H1 (cell line): ENCODE measurements at regions not wholly inside any gene's neighbourhood (a gene's known extent, or its start where the extent isn't known, plus 50 kb on each side); places are given as distances from the start of the nearest gene placed in this dataset.

ENCODE experiments used
- CTCF ChIA-PET: fragments of 300-600 bp; sonication (Branson Sonifier 250); formaldehyde crosslinking; loops from one replicate; lab custom pipeline; 2021; ENCODE audit not compliant: partially characterized antibody; lab: Charles Lee
- POLR2A ChIA-PET: fragments of 300-600 bp; sonication (Branson Sonifier 250); formaldehyde crosslinking; loops from one replicate; lab custom pipeline; 2021; ENCODE audit warnings: inconsistent platforms; ENCODE audit not compliant: partially characterized antibody; lab: Charles Lee
- DNase-seq, 2 experiments: peaks; one replicate each; pipeline versions ENCODE4 v3.0.0 to v3.0.0-alpha.2; 2010 to 2022; ENCODE audit warnings: low spot score in 2 of 2, low read depth in 1 of 2, mixed read lengths in 1 of 2
- FAIRE-seq: peaks from 2 replicates; lab custom pipeline; 2011; peaks lifted over from hg19 to GRCh38; lab: Jason Lieb, UNC
- H2AFZ ChIP-seq: 2 replicates; pipeline ENCODE4 v1.8.1; 2012; ENCODE audit warnings: low read length, inconsistent platforms
- H2AK5ac ChIP-seq: 2 replicates; pipeline ENCODE4 v1.6.1; 2013; ENCODE audit warnings: low read depth, low read length
- H2BK120ac ChIP-seq: replicated peaks from 2 replicates; pipeline ENCODE3; 2013; ENCODE audit warnings: low read depth, low read length, inconsistent platforms
- H2BK12ac ChIP-seq: 2 replicates; pipeline ENCODE4 v1.6.1; 2013; ENCODE audit warnings: low read depth, low read length
- H2BK15ac ChIP-seq: 2 replicates; pipeline ENCODE4 v1.6.1; 2013; ENCODE audit warnings: low read length
- H2BK20ac ChIP-seq: 2 replicates; pipeline ENCODE4 v1.6.1; 2013; ENCODE audit warnings: low read length
- H2BK5ac ChIP-seq: 2 replicates; pipeline ENCODE4 v1.6.1; 2013; ENCODE audit warnings: low read depth, low read length
- H3K14ac ChIP-seq: 2 replicates; pipeline ENCODE4 v1.6.1; 2013; ENCODE audit warnings: inconsistent platforms; ENCODE audit not compliant: insufficient read length
- H3K18ac ChIP-seq: 2 replicates; pipeline ENCODE4 v1.6.1; 2013; ENCODE audit warnings: low read length; ENCODE audit errors: extremely low read depth
- H3K23ac ChIP-seq: 2 replicates; pipeline ENCODE4 v1.6.1; 2013; ENCODE audit warnings: inconsistent platforms; ENCODE audit not compliant: insufficient read length
- H3K23me2 ChIP-seq: 2 replicates; pipeline ENCODE4 v1.6.1; 2013; ENCODE audit warnings: low read depth, low read length
- H3K27ac ChIP-seq: 2 replicates; pipeline ENCODE4 v1.6.1; 2011; ENCODE audit warnings: low read depth, low read length, inconsistent platforms
- H3K27me3 ChIP-seq, 4 experiments: replicated peaks in 1 of 4; 1 replicate in 1 of 4; 2 replicates in 3 of 4; pipeline versions ENCODE4 v1.6.1 to v1.8.1; 2011 to 2013; ENCODE audit warnings: low read length in 3 of 4, mild to moderate bottlenecking in 3 of 4, inconsistent platforms in 2 of 4, mixed read lengths in 2 of 4, moderate library complexity in 1 of 4; ENCODE audit not compliant: control insufficient read depth in 3 of 4, insufficient read depth in 3 of 4; ENCODE audit errors: extremely low read depth in 1 of 4
- H3K36me3 ChIP-seq, 4 experiments: 2 replicates each; pipeline versions ENCODE4 v1.6.1 to v1.8.1; 2011 to 2013; ENCODE audit warnings: mild to moderate bottlenecking in 4 of 4, low read length in 3 of 4, moderate library complexity in 2 of 4, control low read depth in 1 of 4, inconsistent platforms in 1 of 4; ENCODE audit not compliant: insufficient read depth in 4 of 4, control insufficient read depth in 2 of 4
- H3K4ac ChIP-seq: replicated peaks from 2 replicates; pipeline ENCODE3; 2013; ENCODE audit warnings: low read length, low read depth, mixed read lengths, inconsistent platforms; ENCODE audit not compliant: insufficient read length
- H3K4me1 ChIP-seq, 4 experiments: replicated peaks in 1 of 4; 1 replicate in 1 of 4; 2 replicates in 3 of 4; pipeline versions ENCODE4 v1.6.1 to v1.8.1; 2011 to 2013; ENCODE audit warnings: low read length in 3 of 4, inconsistent platforms in 2 of 4, mixed read lengths in 1 of 4; ENCODE audit not compliant: insufficient read depth in 4 of 4, control insufficient read depth in 3 of 4
- H3K4me2 ChIP-seq, 2 experiments: 2 replicates each; pipeline versions ENCODE4 v1.6.1 to v1.8.1; 2011 to 2013; ENCODE audit warnings: low read depth in 2 of 2, low read length in 2 of 2, control low read depth in 1 of 2, inconsistent platforms in 1 of 2, mild to moderate bottlenecking in 1 of 2; ENCODE audit not compliant: insufficient read depth in 1 of 2
- H3K4me3 ChIP-seq, 4 experiments: fragments of 200-600, 300-600 bp in 1 of 4; sonication (generic), shearing (Covaris generic), sonication (Bioruptor Twin) in 1 of 4; 2 replicates each; pipeline versions ENCODE4 v1.5.1 to v1.8.1; 2011 to 2016; ENCODE audit warnings: low read length in 4 of 4, low read depth in 3 of 4, control low read depth in 2 of 4, inconsistent platforms in 2 of 4, mild to moderate bottlenecking in 2 of 4, mixed read lengths in 1 of 4, moderate library complexity in 1 of 4; ENCODE audit not compliant: insufficient read depth in 2 of 4; ENCODE audit errors: extremely low read depth in 1 of 4
- H3K56ac ChIP-seq: replicated peaks from 2 replicates; pipeline ENCODE3; 2013; ENCODE audit warnings: low read depth, mild to moderate bottlenecking, mixed read lengths, low read length, inconsistent platforms; ENCODE audit not compliant: insufficient read length
- H3K79me1 ChIP-seq: 2 replicates; pipeline ENCODE4 v1.6.1; 2013; ENCODE audit warnings: low read depth, low read length, control low read depth
- H3K79me2 ChIP-seq, 2 experiments: 2 replicates each; pipeline versions ENCODE4 v1.6.1 to v1.8.1; 2012 to 2013; ENCODE audit warnings: low read length in 2 of 2, mild to moderate bottlenecking in 2 of 2, inconsistent platforms in 1 of 2; ENCODE audit not compliant: insufficient read depth in 2 of 2, control insufficient read depth in 1 of 2
- H3K9ac ChIP-seq, 4 experiments: replicated peaks in 1 of 4; 1 replicate in 1 of 4; 2 replicates in 3 of 4; pipeline versions ENCODE4 v1.6.1 to v1.8.1; 2011 to 2013; ENCODE audit warnings: low read depth in 3 of 4, low read length in 3 of 4, control low read depth in 2 of 4, mild to moderate bottlenecking in 2 of 4, moderate library complexity in 2 of 4, inconsistent platforms in 1 of 4; ENCODE audit errors: extremely low read depth in 1 of 4
- H3K9me3 ChIP-seq, 2 experiments: 2 replicates each; pipeline versions ENCODE4 v1.6.1 to v1.8.1; 2012 to 2013; ENCODE audit warnings: mild to moderate bottlenecking in 2 of 2, moderate library complexity in 2 of 2, control low read depth in 1 of 2, inconsistent platforms in 1 of 2, low read depth in 1 of 2, low read length in 1 of 2, mixed read lengths in 1 of 2; ENCODE audit not compliant: insufficient read depth in 2 of 2
- H4K20me1 ChIP-seq, 2 experiments: replicated peaks in 1 of 2; 2 replicates each; pipeline versions ENCODE3 to v1.8.1; 2011 to 2013; ENCODE audit warnings: inconsistent platforms in 2 of 2, low read length in 2 of 2, mild to moderate bottlenecking in 1 of 2; ENCODE audit not compliant: insufficient read depth in 2 of 2, control insufficient read depth in 1 of 2
- H4K5ac ChIP-seq: 2 replicates; pipeline ENCODE4 v1.6.1; 2013; ENCODE audit warnings: low read length, low read depth, mixed read lengths, inconsistent platforms; ENCODE audit not compliant: insufficient read length
- H4K8ac ChIP-seq: 2 replicates; pipeline ENCODE4 v1.8.0; 2013; ENCODE audit warnings: mild to moderate bottlenecking, moderate library complexity, low read length, inconsistent platforms; ENCODE audit not compliant: insufficient read depth; ENCODE audit errors: extremely low read depth
- H4K91ac ChIP-seq: replicated peaks from 2 replicates; pipeline ENCODE3; 2013; ENCODE audit warnings: low read length, mixed read lengths, inconsistent platforms; ENCODE audit not compliant: insufficient read length
- ASH2L ChIP-seq: fragments of 200-600, 300-600 bp; sonication (generic); IDR thresholded peaks from one replicate; pipeline ENCODE4 v1.7.1; 2017; ENCODE audit warnings: low read length
- EP300 ChIP-seq, 2 experiments: IDR thresholded peaks; 1 replicate in 1 of 2; 2 replicates in 1 of 2; pipeline ENCODE4 v1.6.1; 2011 to 2012; ENCODE audit warnings: low read depth in 2 of 2, low read length in 2 of 2, mild to moderate bottlenecking in 2 of 2, borderline replicate concordance in 1 of 2, inconsistent platforms in 1 of 2, moderate library complexity in 1 of 2
- FOSL1 ChIP-seq: IDR thresholded peaks from 2 replicates; pipeline ENCODE4 v1.6.1; 2011; ENCODE audit warnings: mild to moderate bottlenecking, low read depth, low read length, moderate library complexity; ENCODE audit not compliant: insufficient read depth
- SIRT6 ChIP-seq: IDR thresholded peaks from one replicate; pipeline ENCODE4 v1.7.1; 2012; ENCODE audit warnings: low read length, inconsistent platforms
- SP2 ChIP-seq: IDR thresholded peaks from 2 replicates; pipeline ENCODE4 v1.6.1; 2012; ENCODE audit warnings: mild to moderate bottlenecking, low read length, inconsistent platforms
- SRF ChIP-seq: IDR thresholded peaks from 2 replicates; pipeline ENCODE4 v1.6.1; 2011; ENCODE audit warnings: mild to moderate bottlenecking, low read depth, low read length, moderate library complexity
- TBP ChIP-seq: IDR thresholded peaks from 2 replicates; pipeline ENCODE4 v1.6.1; 2011; ENCODE audit warnings: low read depth, low read length, improper control_type of control experiment
- TEAD4 ChIP-seq: IDR thresholded peaks from 2 replicates; pipeline ENCODE4 v1.6.1; 2012; ENCODE audit warnings: low read depth, low read length, inconsistent platforms, mixed read lengths
- WGBS, 2 experiments: shearing (Covaris generic) in 1 of 2; methylation state at CpG; one replicate each; pipeline versions ENCODE4 v1.1.6 to v1.1.7; 2013 to 2015; ENCODE audit warnings: low lambda C conversion rate in 2 of 2, mixed read lengths in 2 of 2, inconsistent platforms in 1 of 2, low coverage in 1 of 2, missing lambda C conversion rate in 1 of 2; ENCODE audit not compliant: insufficient replicate concordance in 2 of 2, insufficient coverage in 1 of 2, insufficient read length in 1 of 2; ENCODE audit errors: extremely low coverage in 1 of 2, missing lambda C conversion rate in 1 of 2; 5-methylcytosine and 5-hydroxymethylcytosine counted together

DNA sequence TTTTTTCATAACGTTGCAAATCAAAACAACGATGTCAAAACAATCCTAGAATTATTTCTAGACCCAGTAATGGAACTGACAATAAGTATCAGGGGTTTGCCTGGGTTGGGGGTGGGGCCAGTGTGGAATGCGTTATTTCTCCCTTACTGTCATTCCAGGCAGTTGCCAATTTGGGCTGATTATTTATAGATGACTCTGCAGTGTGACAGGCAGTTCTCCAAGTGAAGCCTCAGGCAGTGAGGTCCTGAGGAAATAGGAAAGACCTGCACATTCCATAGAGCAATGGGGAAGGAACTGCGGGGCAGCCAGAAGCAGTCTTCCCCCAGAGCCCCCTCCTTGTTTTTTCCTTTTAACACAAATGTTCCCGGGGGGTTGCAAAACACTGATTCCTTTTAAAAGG, 179.0 kb downstream of the YTHDC2 start:
- peaks cover 3 to 13% (median 6%) of the 10 kb centered on the region in 4 experiments; a peak in 6 of 7 replicates for H3K4me1 ChIP-seq

More for the DNA sequence above, 179.0 kb downstream of the YTHDC2 start:
- H4K5ac ChIP-seq: no peak overlapping the region
- H2BK5ac ChIP-seq: no peak overlapping the region
- DNase-seq: no peak
- no peak overlapping the region for H2AFZ ChIP-seq
- H3K9ac ChIP-seq: no peak overlapping the region
- WGBS, 2 experiments: 31% methylated on average over 5 of the region's 5 CpGs; no CpG with 5 or more reads in 1 of the 2 experiments
- no peak overlapping the region for H4K91ac ChIP-seq
- no peak overlapping the region for H3K4ac ChIP-seq
- no peak overlapping the region for H4K8ac ChIP-seq
- no peak overlapping the region for H3K23ac ChIP-seq
- no peak overlapping the region for H3K18ac ChIP-seq
- TF ChIP-seq ASH2L (no peak), TEAD4 (peak; percentile 58), FOSL1 (no peak), SRF (no peak), SIRT6 (no peak), SP2 (no peak), TBP (no peak), EP300 (IDR thresholded peaks at IDR 0.05; ENCODE audit: borderline replicate concordance in 1 of 2, low read depth in 2 of 2, low read length in 2 of 2) (no peak)
- H3K14ac ChIP-seq: no peak overlapping the region
- no peaks in the 10 kb centered on the region for H4K20me1 ChIP-seq
- no peaks in the 10 kb centered on the region for H3K27me3 ChIP-seq
- no peaks in the 10 kb centered on the region for H3K23me2 ChIP-seq
- H3K4me2 ChIP-seq: peak overlapping the region; percentile 32 to 63
- H2BK12ac ChIP-seq: no peak overlapping the region
- no peak overlapping the region for H3K56ac ChIP-seq
- no peaks in the 10 kb centered on the region for H3K36me3 ChIP-seq
- POLR2A ChIA-PET: no interaction called here
- no peak overlapping the region for H2BK15ac ChIP-seq
- CTCF ChIA-PET: interaction anchor here (1.0 to 1.7 kb wide), 2 partner anchors 10 to 80 kb away, joined by 3 to 5 read pairs; no protein-coding TSS in a partner anchor
- H3K27ac ChIP-seq: no peak overlapping the region
- no peaks in the 10 kb centered on the region for H3K79me2 ChIP-seq
- no peak overlapping the region for H2BK120ac ChIP-seq
- no peaks in the 10 kb centered on the region for H3K9me3 ChIP-seq
- H3K4me3 ChIP-seq: peak overlapping the region in 2 of 4 experiments; percentile 30 to 49; a peak in 5 of 8 replicates
- FAIRE-seq: no peak
- H3K79me1 ChIP-seq: no peaks in the 10 kb centered on the region
- no peak overlapping the region for H2AK5ac ChIP-seq
- no peak overlapping the region for H2BK20ac ChIP-seq
